Gastroesophageal sphincter (tissue), 4 donors: ENCODE measurements at regions not wholly inside any gene's neighbourhood (a gene's known extent, or its start where the extent isn't known, plus 50 kb on each side); places are given as distances from the start of the nearest gene placed in this dataset.

ENCODE experiments used
- ATAC-seq: fragments of 150-250 bp; one replicate; pipeline ENCODE4 v1.9.1; 2016; ENCODE audit warnings: mild to moderate bottlenecking, moderate library complexity
- H3K27ac ChIP-seq, 4 donors: fragments of 200-600 bp; sonication (generic) in 3 of 4; 1 replicate in 3 of 4; 2 replicates in 1 of 4; pipeline ENCODE4 v1.5.1; 2016 to 2019
- H3K27me3 ChIP-seq: fragments of 200-600 bp; sonication (generic); one replicate; pipeline ENCODE4 v1.5.1; 2019
- H3K36me3 ChIP-seq, 2 donors: fragments of 200-600 bp; sonication (generic); one replicate each; pipeline ENCODE4 v1.5.1; 2019; ENCODE audit warnings: control low read depth in 1 of 2
- H3K4me1 ChIP-seq, 3 donors: fragments of 200-600 bp; sonication (generic); 1 replicate in 2 of 3; 2 replicates in 1 of 3; pipeline ENCODE4 v1.5.1; 2016 to 2019; ENCODE audit warnings: control low read depth in 2 of 3
- H3K4me3 ChIP-seq, 2 donors: fragments of 200-600 bp; sonication (generic); one replicate each; pipeline ENCODE4 v1.5.1; 2019; ENCODE audit warnings: mild to moderate bottlenecking in 1 of 2, moderate library complexity in 1 of 2
- H3K9me3 ChIP-seq, 3 donors: fragments of 200-600 bp; sonication (generic); one replicate each; pipeline ENCODE4 v1.5.1; 2017 to 2019; ENCODE audit warnings: control low read depth in 2 of 3
- EP300 ChIP-seq: sonication (generic); formaldehyde crosslinking; IDR thresholded peaks from one replicate; pipeline ENCODE4 v1.6.1; 2017; ENCODE audit warnings: antibody characterized with exemption, mild to moderate bottlenecking
- POLR2A ChIP-seq, 2 donors: fragments of 450-650 bp; IDR thresholded peaks; one replicate each; pipeline ENCODE4 v1.6.1; 2017; ENCODE audit warnings: antibody characterized with exemption in 2 of 2, mild to moderate bottlenecking in 2 of 2, moderate library complexity in 1 of 2
- POLR2AphosphoS5 ChIP-seq: sonication (generic); formaldehyde crosslinking; IDR thresholded peaks from one replicate; pipeline ENCODE4 v1.6.1; 2017; ENCODE audit warnings: antibody characterized with exemption
- WGBS, 2 donors: methylation state at CpG; one replicate each; pipeline ENCODE4 v1.1.5; 2018; ENCODE audit warnings: low coverage in 1 of 2; 5-methylcytosine and 5-hydroxymethylcytosine counted together
- TF ChIP-seq, protein P1 (sequence below), 4 experiments: fragments of 200-600 bp in 2 of 4; fragments of 450-650 bp in 2 of 4; sonication (generic) in 1 of 4; IDR thresholded peaks; one replicate each; pipeline ENCODE4 v1.5.1; 2017 to 2019; ENCODE audit warnings: antibody characterized with exemption in 4 of 4, mild to moderate bottlenecking in 2 of 4, moderate library complexity in 2 of 4

DNA sequence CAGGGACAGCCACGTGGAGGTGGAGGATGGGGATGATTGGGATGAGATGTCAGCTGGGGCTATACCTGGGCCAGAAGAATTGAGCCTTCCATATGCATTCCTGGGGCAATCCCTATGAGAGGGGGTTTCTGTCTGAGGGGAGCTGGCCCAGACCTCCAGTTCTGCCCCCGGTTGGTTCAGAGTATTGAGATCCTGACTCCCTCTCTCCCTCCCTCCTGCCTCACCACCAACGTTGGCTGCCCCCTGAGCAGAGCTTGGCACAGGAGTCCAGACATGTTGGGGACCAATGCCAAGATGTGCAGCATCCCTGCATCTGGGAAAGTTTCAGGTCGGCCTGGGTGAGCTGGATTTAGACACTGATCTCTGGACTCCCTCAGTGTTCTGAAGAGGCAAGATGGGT is 575.2 kb upstream of the MKI67 start:
- no peaks in the 10 kb centered on the region for H3K4me1 ChIP-seq
- H3K27me3 ChIP-seq, result no peaks in the 10 kb centered on the region
- TF ChIP-seq POLR2AphosphoS5, result no peak
- TF ChIP-seq, protein P1, sequence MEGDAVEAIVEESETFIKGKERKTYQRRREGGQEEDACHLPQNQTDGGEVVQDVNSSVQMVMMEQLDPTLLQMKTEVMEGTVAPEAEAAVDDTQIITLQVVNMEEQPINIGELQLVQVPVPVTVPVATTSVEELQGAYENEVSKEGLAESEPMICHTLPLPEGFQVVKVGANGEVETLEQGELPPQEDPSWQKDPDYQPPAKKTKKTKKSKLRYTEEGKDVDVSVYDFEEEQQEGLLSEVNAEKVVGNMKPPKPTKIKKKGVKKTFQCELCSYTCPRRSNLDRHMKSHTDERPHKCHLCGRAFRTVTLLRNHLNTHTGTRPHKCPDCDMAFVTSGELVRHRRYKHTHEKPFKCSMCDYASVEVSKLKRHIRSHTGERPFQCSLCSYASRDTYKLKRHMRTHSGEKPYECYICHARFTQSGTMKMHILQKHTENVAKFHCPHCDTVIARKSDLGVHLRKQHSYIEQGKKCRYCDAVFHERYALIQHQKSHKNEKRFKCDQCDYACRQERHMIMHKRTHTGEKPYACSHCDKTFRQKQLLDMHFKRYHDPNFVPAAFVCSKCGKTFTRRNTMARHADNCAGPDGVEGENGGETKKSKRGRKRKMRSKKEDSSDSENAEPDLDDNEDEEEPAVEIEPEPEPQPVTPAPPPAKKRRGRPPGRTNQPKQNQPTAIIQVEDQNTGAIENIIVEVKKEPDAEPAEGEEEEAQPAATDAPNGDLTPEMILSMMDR (IDR thresholded peaks at IDR 0.05), result no peak
- TF ChIP-seq POLR2A (IDR thresholded peaks at IDR 0.05), result no peak
- TF ChIP-seq EP300, result no peak
- no peak for ATAC-seq
- no peaks in the 10 kb centered on the region for H3K9me3 ChIP-seq
- whole genome bisulfite sequencing, 2 donors, result 0% methylated on average over 1 of the region's 4 CpGs
- H3K4me3 ChIP-seq, result no peak overlapping the region
- no peak overlapping the region for H3K27ac ChIP-seq
- H3K36me3 ChIP-seq, result no peaks in the 10 kb centered on the region

DNA sequence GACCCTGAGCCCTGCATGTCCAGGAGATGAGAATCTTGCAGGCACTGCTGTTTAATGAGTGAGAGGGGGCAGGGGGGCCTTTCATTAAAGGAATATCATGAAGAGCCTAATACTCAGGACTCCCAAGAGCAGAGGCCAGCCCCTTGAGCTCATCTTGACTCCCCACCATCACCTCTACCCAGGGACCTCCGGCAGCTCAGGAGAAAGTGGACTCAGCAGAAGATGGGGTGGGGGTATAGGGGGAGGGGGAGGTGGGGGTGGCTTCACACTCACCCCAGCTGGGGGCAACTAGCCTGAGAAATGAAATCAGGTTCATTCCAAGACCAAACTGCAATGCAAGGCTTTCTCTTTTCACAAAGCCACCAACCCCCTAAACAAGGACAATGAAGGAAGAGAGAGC is 575.6 kb upstream of the MKI67 start:
- H3K36me3 ChIP-seq, result no peaks in the 10 kb centered on the region
- no peaks in the 10 kb centered on the region for H3K4me1 ChIP-seq
- H3K27ac ChIP-seq, result no peak overlapping the region
- peaks cover 2% of the 10 kb centered on the region for H3K27me3 ChIP-seq
- ATAC-seq, result no peak
- WGBS, 2 donors, result no CpG with 5 or more reads among the region's 1 CpG
- H3K9me3 ChIP-seq, result no peaks in the 10 kb centered on the region
- TF ChIP-seq POLR2AphosphoS5, result no peak
- TF ChIP-seq, protein P1 (IDR thresholded peaks at IDR 0.05), result no peak
- TF ChIP-seq EP300, result no peak
- TF ChIP-seq POLR2A (IDR thresholded peaks at IDR 0.05), result no peak
- H3K4me3 ChIP-seq, result no peak overlapping the region

DNA sequence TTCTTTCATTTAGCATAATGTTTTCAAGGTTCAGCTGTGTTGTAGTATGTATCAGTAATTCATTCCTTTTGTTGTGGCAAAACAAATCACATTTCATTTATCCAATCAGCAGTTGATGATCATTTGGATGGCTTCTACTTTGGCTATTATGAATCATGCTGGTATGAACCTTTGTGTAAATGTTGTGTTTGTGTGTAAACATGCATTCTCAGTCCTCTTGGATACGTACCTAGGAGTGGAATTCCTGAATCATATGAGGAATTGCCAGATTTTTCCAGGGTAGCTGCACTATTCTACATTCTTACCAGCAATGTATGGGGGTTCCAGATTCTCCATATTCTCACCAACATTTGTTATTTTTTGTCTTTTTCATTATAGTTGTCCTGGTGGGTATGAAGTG is 578.5 kb upstream of the MKI67 start:
- no peak for TF ChIP-seq EP300
- TF ChIP-seq, protein P1 (IDR thresholded peaks at IDR 0.05), result no peak
- no peak for TF ChIP-seq POLR2AphosphoS5
- no peak for TF ChIP-seq POLR2A (IDR thresholded peaks at IDR 0.05)
- Histone ChIP-seq H3K4me3 (no peak overlapping the region), H3K27ac (no peak overlapping the region), H3K9me3 (no peaks in the 10 kb centered on the region), H3K27me3 (peaks cover 7% of the 10 kb centered on the region), H3K36me3 (no peaks in the 10 kb centered on the region), H3K4me1 (no peaks in the 10 kb centered on the region)
- WGBS, 2 donors, result 44 to 67% methylated on average over 1 of the region's 1 CpG
- no peak for ATAC-seq

DNA sequence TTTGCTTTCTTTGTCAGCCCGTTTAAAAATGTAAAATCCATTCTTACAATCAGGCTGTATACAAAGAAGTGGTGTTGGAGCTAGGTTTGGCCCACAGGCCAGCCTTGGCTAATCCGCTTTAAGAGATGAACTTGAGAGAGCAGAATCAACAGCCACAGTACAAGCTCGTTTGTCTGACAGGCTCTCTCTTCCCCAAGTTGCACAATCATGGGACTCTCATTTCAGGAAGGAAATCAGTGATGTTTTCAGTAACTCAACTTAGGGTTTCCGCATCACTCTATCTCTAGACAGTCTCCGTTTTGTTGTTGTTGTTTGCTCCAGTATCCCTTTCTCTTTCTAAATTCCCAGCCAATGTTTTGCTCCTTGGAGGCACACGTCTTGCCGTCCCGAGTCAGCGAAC is 582.0 kb upstream of the MKI67 start:
- Histone ChIP-seq H3K4me1 (no peaks in the 10 kb centered on the region), H3K4me3 (no peak overlapping the region), H3K9me3 (no peaks in the 10 kb centered on the region), H3K27ac (no peak overlapping the region), H3K36me3 (no peaks in the 10 kb centered on the region), H3K27me3 (peaks cover 29% of the 10 kb centered on the region)
- 72 to 83% methylated on average over 6 to 8 of the region's 9 CpGs for WGBS, 2 donors
- ATAC-seq, result no peak
- TF ChIP-seq POLR2A (IDR thresholded peaks at IDR 0.05) (no peak), EP300 (no peak), POLR2AphosphoS5 (no peak)
- TF ChIP-seq, protein P1 (IDR thresholded peaks at IDR 0.05), result no peak

DNA sequence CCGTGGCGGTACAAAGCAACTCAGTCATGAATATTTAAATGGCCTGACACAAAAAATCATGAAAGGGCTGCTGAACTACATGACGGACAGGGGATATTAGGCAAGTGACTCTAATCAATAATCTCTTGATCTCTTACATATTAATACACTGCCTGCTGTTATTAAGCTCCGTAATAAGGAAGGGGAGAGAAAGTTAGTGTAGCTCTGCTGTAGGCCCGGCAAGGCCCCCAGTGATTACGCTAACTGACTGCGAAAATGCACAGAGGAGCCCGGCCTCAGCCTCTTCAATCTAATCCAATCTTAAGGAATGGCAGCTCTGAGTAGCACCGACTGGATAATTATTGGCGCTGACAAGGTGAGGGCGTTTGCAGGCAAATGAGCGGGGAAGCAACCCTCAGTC is 583.5 kb upstream of the MKI67 start:
- no peaks in the 10 kb centered on the region for H3K9me3 ChIP-seq
- ATAC-seq, result no peak
- H3K27me3 ChIP-seq, result peaks cover 29% of the 10 kb centered on the region
- H3K4me3 ChIP-seq, result no peak overlapping the region
- TF ChIP-seq POLR2AphosphoS5 (no peak), EP300 (no peak), POLR2A (IDR thresholded peaks at IDR 0.05) (no peak)
- TF ChIP-seq, protein P1 (IDR thresholded peaks at IDR 0.05), result no peak
- H3K4me1 ChIP-seq, result no peaks in the 10 kb centered on the region
- no peak overlapping the region for H3K27ac ChIP-seq
- 74 to 100% methylated on average over 1 to 8 of the region's 12 CpGs for WGBS, 2 donors
- H3K36me3 ChIP-seq, result no peaks in the 10 kb centered on the region
